Sigmoid colon (tissue), 6 donors: ENCODE measurements at regions not wholly inside any gene's neighbourhood (a gene's known extent, or its start where the extent isn't known, plus 50 kb on each side); places are given as distances from the start of the nearest gene placed in this dataset.
"Not testable (repeated sequence)": the region's sequence is repeated elsewhere in the genome, so short reads cannot be mapped to it uniquely, and the experiment has no call there.

Experiments used
- DNase-seq: peaks from one replicate; pipeline ENCODE4 v3.0.0-alpha.2; 2019
- H3K27ac ChIP-seq, 4 donors: fragments of 200-600 bp; sonication (generic); one replicate each; pipeline ENCODE4 v1.5.1; 2016 to 2019; ENCODE audit warnings: mild to moderate bottlenecking in 1 of 4
- H3K27me3 ChIP-seq, 3 donors: fragments of 200-600 bp; sonication (generic); one replicate each; pipeline ENCODE4 v1.5.1; 2019; ENCODE audit warnings: mild to moderate bottlenecking in 1 of 3
- H3K36me3 ChIP-seq, 4 donors: fragments of 200-600 bp; sonication (generic); one replicate each; pipeline ENCODE4 v1.5.1; 2016 to 2019
- H3K4me1 ChIP-seq, 4 donors: fragments of 200-600 bp; sonication (generic); one replicate each; pipeline ENCODE4 v1.5.1; 2017 to 2019
- H3K4me3 ChIP-seq, 4 donors: fragments of 200-600 bp; sonication (generic); one replicate each; pipeline ENCODE4 v1.5.1; 2017 to 2019; ENCODE audit warnings: mild to moderate bottlenecking in 2 of 4, moderate library complexity in 1 of 4
- H3K9me3 ChIP-seq, 4 donors: fragments of 200-600 bp in 3 of 4; sonication (generic) in 3 of 4; one replicate each; pipeline versions ENCODE4 v1.5.1 to v1.6.1; 2013 to 2019
- EP300 ChIP-seq, 4 donors: sonication (generic); formaldehyde crosslinking; IDR thresholded peaks; one replicate each; pipeline ENCODE4 v1.6.1; 2017; ENCODE audit warnings: antibody characterized with exemption in 4 of 4
- POLR2A ChIP-seq, 2 donors: fragments of 450-650 bp; IDR thresholded peaks; one replicate each; pipeline ENCODE4 v1.6.1; 2016; ENCODE audit warnings: antibody characterized with exemption in 2 of 2, mild to moderate bottlenecking in 2 of 2, moderate library complexity in 2 of 2
- POLR2AphosphoS5 ChIP-seq, 4 donors: sonication (generic); formaldehyde crosslinking; IDR thresholded peaks; one replicate each; pipeline ENCODE4 v1.6.1; 2017; ENCODE audit warnings: antibody characterized with exemption in 4 of 4
- WGBS, 2 donors: extraction: QIAGEN DNeasy Blood & Tissue Kit; methylation state at CpG; one replicate each; pipeline ENCODE4 v1.1.7; 2013; 5-methylcytosine and 5-hydroxymethylcytosine counted together
- intact Hi-C: fragments of 100-400 bp; cut with DNase I; formaldehyde crosslinking; loops from one replicate; pipeline ENCODE4 v1.15.1; 2023
- small RNA-seq, 3 donors: library from RNA; depleted of rRNA; stranded (forward); fragments of <200 nt; gene quantifications; one replicate each; pipeline ENCODE3, GENCODE V24; 2016
- TF ChIP-seq, protein P1 (sequence below), 4 experiments: fragments of 450-650 bp in 3 of 4; fragments of 200-600 bp in 1 of 4; IDR thresholded peaks; one replicate each; pipeline ENCODE4 v1.5.1; 2016 to 2019; ENCODE audit warnings: antibody characterized with exemption in 4 of 4, mild to moderate bottlenecking in 3 of 4, moderate library complexity in 2 of 4
- donor health status: healthy with polysubstance abuse.
- donor health status: healthy.

DNA sequence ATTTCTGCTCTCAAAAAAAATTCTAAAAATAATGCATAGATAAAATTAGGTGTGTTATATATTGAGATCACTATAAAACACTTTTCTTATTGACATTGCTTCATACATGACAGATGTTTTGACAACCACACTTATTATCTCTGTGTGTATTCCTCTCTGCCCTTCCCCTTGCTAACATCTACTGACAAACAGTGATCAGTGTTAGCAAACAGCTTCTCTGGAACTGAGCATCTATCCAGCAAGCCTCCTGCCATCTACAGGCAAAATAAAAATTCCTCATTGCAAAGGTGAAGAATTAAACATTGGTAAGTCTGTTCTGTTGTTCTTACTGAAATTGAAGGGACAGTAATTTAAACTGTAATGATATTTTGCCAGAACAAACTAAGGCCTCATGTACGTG lies 2153.9 kb downstream of the NCAM2 start:
- H3K4me3 ChIP-seq, result no peak overlapping the region
- no peaks in the 10 kb centered on the region for H3K9me3 ChIP-seq
- WGBS, 2 donors, result 63 to 66% methylated on average over 1 of the region's 1 CpG
- DNase-seq, result no peak
- intact Hi-C loops, result no loop called here
- H3K4me1 ChIP-seq, result no peaks in the 10 kb centered on the region
- H3K36me3 ChIP-seq, result no peaks in the 10 kb centered on the region
- no peaks in the 10 kb centered on the region for H3K27me3 ChIP-seq
- no peak overlapping the region for H3K27ac ChIP-seq
- TF ChIP-seq, protein P1, sequence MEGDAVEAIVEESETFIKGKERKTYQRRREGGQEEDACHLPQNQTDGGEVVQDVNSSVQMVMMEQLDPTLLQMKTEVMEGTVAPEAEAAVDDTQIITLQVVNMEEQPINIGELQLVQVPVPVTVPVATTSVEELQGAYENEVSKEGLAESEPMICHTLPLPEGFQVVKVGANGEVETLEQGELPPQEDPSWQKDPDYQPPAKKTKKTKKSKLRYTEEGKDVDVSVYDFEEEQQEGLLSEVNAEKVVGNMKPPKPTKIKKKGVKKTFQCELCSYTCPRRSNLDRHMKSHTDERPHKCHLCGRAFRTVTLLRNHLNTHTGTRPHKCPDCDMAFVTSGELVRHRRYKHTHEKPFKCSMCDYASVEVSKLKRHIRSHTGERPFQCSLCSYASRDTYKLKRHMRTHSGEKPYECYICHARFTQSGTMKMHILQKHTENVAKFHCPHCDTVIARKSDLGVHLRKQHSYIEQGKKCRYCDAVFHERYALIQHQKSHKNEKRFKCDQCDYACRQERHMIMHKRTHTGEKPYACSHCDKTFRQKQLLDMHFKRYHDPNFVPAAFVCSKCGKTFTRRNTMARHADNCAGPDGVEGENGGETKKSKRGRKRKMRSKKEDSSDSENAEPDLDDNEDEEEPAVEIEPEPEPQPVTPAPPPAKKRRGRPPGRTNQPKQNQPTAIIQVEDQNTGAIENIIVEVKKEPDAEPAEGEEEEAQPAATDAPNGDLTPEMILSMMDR (IDR thresholded peaks at IDR 0.05), result no peak
- no peak for TF ChIP-seq POLR2A (IDR thresholded peaks at IDR 0.05)
- TF ChIP-seq EP300 (IDR thresholded peaks at IDR 0.05), result no peak
- no peak for TF ChIP-seq POLR2AphosphoS5 (IDR thresholded peaks at IDR 0.05)

DNA sequence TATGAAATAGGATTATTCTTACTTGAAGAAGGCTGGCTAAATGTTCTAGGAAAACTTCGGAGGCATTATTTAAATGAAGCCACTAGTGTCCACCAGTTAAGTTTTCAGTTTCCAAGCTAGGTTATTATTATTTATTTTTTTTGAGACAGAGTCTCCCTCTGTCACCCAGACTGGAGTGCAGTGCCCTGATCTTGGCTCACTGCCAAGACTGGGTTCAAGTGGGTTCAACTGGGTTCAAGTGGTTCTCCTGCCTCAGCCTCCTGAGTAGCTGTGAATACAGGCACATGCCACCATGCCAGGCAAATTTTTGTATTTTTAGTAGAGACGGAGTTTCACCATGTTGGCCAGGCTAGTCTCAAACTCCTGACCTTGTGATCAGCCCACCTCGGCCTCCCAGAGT lies 2155.6 kb downstream of the NCAM2 start:
- H3K9me3 ChIP-seq, H3K36me3 ChIP-seq, H3K4me3 ChIP-seq, H3K27me3 ChIP-seq, H3K27ac ChIP-seq, DNase-seq, intact Hi-C loops, H3K4me1 ChIP-seq: not testable (repeated sequence)
- 73 to 86% methylated on average over 3 of the region's 3 CpGs for WGBS, 2 donors

DNA sequence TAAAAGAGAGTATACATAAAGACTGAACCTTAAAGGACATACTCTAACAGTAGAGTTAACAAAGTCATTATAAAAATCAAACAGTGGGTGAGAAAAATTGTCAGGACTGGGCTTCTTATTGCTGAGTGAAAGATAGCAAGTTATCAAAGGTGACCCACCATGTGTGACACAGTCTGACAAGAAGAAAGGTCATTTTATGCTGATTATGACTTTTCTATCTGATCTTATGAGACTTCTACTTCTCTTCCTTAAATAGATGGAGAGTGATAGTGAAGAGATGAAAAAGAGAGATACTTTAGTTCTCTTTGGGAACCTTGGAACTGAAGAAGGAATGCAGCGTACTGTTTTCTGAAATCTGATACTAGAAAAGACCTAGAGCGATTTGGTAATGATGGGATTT lies 2157.1 kb downstream of the NCAM2 start:
- 77 to 87% methylated on average over 2 of the region's 2 CpGs for WGBS, 2 donors

DNA sequence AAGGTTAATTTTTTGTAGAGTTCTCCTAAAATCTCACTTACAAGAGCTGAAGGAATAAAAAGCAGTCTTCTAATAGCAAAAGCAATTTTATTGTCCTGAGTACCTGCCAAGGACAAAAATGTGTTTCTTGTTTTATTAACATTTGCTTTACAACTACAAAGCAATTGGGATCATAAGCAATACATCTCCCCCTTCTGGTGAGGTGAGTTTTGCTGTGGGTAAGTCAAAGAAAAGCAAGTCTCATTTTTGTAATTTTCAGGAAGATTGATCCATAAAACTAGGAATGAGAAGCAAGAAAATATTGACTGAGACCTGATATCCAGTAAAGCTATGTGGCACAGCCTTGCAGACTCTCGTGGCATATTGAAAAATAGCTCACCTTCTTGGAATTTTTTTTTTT lies 2162.7 kb downstream of the NCAM2 start:
- Histone ChIP-seq H3K4me1 (no peaks in the 10 kb centered on the region), H3K9me3 (no peaks in the 10 kb centered on the region), H3K27ac (no peak overlapping the region), H3K27me3 (no peaks in the 10 kb centered on the region), H3K36me3 (no peaks in the 10 kb centered on the region), H3K4me3 (no peak overlapping the region)
- WGBS, 2 donors, result 7 to 44% methylated on average over 1 of the region's 1 CpG
- intact Hi-C loops, result no loop called here
- DNase-seq, result no peak
- TF ChIP-seq, protein P1 (IDR thresholded peaks at IDR 0.05), result no peak
- no peak for TF ChIP-seq POLR2A (IDR thresholded peaks at IDR 0.05)
- no peak for TF ChIP-seq POLR2AphosphoS5 (IDR thresholded peaks at IDR 0.05)
- no peak for TF ChIP-seq EP300 (IDR thresholded peaks at IDR 0.05)

More for the DNA sequence above, 2157.1 kb downstream of the NCAM2 start:
- Histone ChIP-seq H3K9me3 (no peaks in the 10 kb centered on the region), H3K4me3 (no peak overlapping the region), H3K27ac (no peak overlapping the region), H3K4me1 (no peaks in the 10 kb centered on the region), H3K36me3 (no peaks in the 10 kb centered on the region), H3K27me3 (no peaks in the 10 kb centered on the region)
- DNase-seq, result no peak
- intact Hi-C loops, result no loop called here
- TF ChIP-seq, protein P1 (IDR thresholded peaks at IDR 0.05), result no peak
- TF ChIP-seq POLR2A (IDR thresholded peaks at IDR 0.05), result no peak
- TF ChIP-seq EP300 (IDR thresholded peaks at IDR 0.05), result no peak
- TF ChIP-seq POLR2AphosphoS5 (IDR thresholded peaks at IDR 0.05), result no peak

DNA sequence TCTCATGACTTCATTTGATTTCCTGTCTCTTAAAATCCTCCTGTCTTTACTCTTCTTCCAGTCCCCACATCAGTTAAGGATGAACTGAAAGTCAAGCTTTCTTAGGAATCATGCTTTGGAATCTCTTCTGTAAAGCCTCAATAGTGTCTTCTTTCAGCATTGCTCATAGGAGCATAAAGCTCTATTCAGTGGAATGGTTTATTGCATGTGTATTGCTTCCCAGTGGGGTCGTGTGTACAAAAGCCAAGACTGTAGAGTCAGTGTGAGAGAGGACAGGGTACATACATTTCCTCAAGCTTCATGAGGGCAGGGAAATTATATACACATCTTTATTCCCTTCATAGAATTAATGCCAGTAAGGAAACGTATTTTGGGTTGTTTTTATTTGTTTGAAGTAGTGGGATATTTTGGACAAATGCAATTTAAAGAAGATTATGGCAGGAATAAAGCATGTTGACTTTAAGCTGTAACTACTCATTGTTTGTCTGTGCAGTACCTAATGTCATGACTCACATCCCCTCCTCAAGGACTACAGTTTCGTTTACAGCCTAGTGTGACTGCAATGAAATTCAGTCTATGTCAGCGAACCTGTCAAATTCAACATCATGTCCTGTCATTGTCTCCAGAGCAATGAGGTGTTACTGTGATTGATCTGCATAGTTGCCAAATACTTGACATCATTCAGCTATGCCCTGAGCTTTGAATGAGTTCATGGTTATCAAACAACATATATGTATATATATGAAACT lies 2164.2 kb downstream of the NCAM2 start:
- Histone ChIP-seq H3K27ac (no peak overlapping the region), H3K36me3 (no peaks in the 10 kb centered on the region), H3K4me3 (no peak overlapping the region), H3K27me3 (no peaks in the 10 kb centered on the region), H3K4me1 (no peaks in the 10 kb centered on the region), H3K9me3 (no peaks in the 10 kb centered on the region)
- 19 to 56% methylated on average over 4 of the region's 4 CpGs for WGBS, 2 donors
- intact Hi-C loops, result no loop called here
- TF ChIP-seq EP300 (IDR thresholded peaks at IDR 0.05), result no peak
- TF ChIP-seq, protein P1 (IDR thresholded peaks at IDR 0.05), result no peak
- DNase-seq, result no peak

Small RNA genes lying in the stretch of these regions (small RNA-seq; reads per million reads assigned to genes)
- gene MIR6130 (0 reads per million in 3 donors), gene RNU4-45P (0 reads per million in 3 donors)
